GM23338 (cell line): ENCODE measurements at regions not wholly inside any gene's neighbourhood (a gene's known extent, or its start where the extent isn't known, plus 50 kb on each side); places are given as distances from the start of the nearest gene placed in this dataset.

ENCODE experiments used
- ATAC-seq: fragments of 200-7000 bp; cut with Tn5 transposase; 3 replicates; pipeline ENCODE4 v1.9.1; 2020
- DNase-seq: peaks from one replicate; pipeline ENCODE4 v3.0.0-alpha.2; 2015; ENCODE audit warnings: low spot score
- H2AFZ ChIP-seq: fragments of 200-600 bp; sonication (generic); 2 replicates; pipeline ENCODE4 v1.8.0; 2016; ENCODE audit warnings: antibody characterized with exemption, mild to moderate bottlenecking, moderate library complexity
- H3F3A ChIP-seq: fragments of 200-600 bp; sonication (generic); replicated peaks from 2 replicates; pipeline ENCODE4 v1.8.0; 2017; ENCODE audit warnings: antibody characterized with exemption, mixed run types, low read depth
- H3K27ac ChIP-seq: fragments of 200-600 bp; sonication (generic); 2 replicates; pipeline ENCODE4 v1.6.1; 2016; ENCODE audit warnings: low read depth
- H3K27me3 ChIP-seq: fragments of 200-600 bp; sonication (generic); 2 replicates; pipeline ENCODE4 v1.8.0; 2016; ENCODE audit warnings: mild to moderate bottlenecking, mixed run types, moderate library complexity; ENCODE audit not compliant: insufficient read depth
- H3K36me3 ChIP-seq: fragments of 200-600 bp; sonication (generic); 2 replicates; pipeline ENCODE4 v1.8.0; 2016; ENCODE audit warnings: mild to moderate bottlenecking; ENCODE audit not compliant: insufficient read depth
- H3K4me1 ChIP-seq: fragments of 200-600 bp; sonication (generic); 2 replicates; pipeline ENCODE4 v1.8.0; 2016; ENCODE audit warnings: mild to moderate bottlenecking, moderate library complexity; ENCODE audit not compliant: insufficient read depth
- H3K4me2 ChIP-seq: fragments of 200-600 bp; sonication (generic); 2 replicates; pipeline ENCODE4 v1.7.1; 2017; ENCODE audit warnings: mixed run types
- H3K4me3 ChIP-seq: fragments of 200-600 bp; sonication (generic); 2 replicates; pipeline ENCODE4 v1.6.1; 2016; ENCODE audit warnings: mixed run types
- H3K79me2 ChIP-seq: fragments of 200-600 bp; sonication (generic); replicated peaks from 2 replicates; pipeline ENCODE4 v1.8.0; 2017; ENCODE audit warnings: mild to moderate bottlenecking; ENCODE audit not compliant: insufficient read depth
- H3K9me2 ChIP-seq: fragments of 200-600 bp; sonication (generic); 2 replicates; pipeline ENCODE4 v1.8.0; 2017; ENCODE audit not compliant: insufficient read depth
- H4K20me1 ChIP-seq: fragments of 200-600 bp; sonication (generic); replicated peaks from 2 replicates; pipeline ENCODE4 v1.8.0; 2017; ENCODE audit warnings: mild to moderate bottlenecking; ENCODE audit not compliant: insufficient read depth
- H3K27ac Mint-ChIP-seq: 2 replicates; pipeline ENCODE4 v1.8.0; 2020; ENCODE audit warnings: inconsistent platforms, mild to moderate bottlenecking, moderate library complexity, mixed read lengths
- H3K27me3 Mint-ChIP-seq: 3 replicates; pipeline ENCODE4 v1.8.0; 2022; ENCODE audit warnings: low read depth, mild to moderate bottlenecking, moderate library complexity, mixed read lengths, inconsistent platforms; ENCODE audit not compliant: insufficient read depth, poor library complexity
- H3K36me3 Mint-ChIP-seq: 3 replicates; pipeline ENCODE4 v1.8.0; 2021; ENCODE audit warnings: low read depth, mild to moderate bottlenecking, inconsistent platforms, moderate library complexity, mixed read lengths
- H3K4me1 Mint-ChIP-seq: 3 replicates; pipeline ENCODE4 v1.8.0; 2020; ENCODE audit warnings: mild to moderate bottlenecking, inconsistent platforms, mixed read lengths
- H3K4me3 Mint-ChIP-seq: 3 replicates; pipeline ENCODE4 v1.8.0; 2021; ENCODE audit warnings: moderate library complexity, mild to moderate bottlenecking, inconsistent platforms, mixed read lengths
- H3K9me3 Mint-ChIP-seq: 3 replicates; pipeline ENCODE4 v1.8.0; 2020; ENCODE audit warnings: moderate library complexity, mild to moderate bottlenecking, inconsistent platforms, mixed read lengths
- CREB1 ChIP-seq: fragments of 250-450 bp; sonication (Bioruptor Pico); IDR thresholded peaks from 2 replicates; pipeline ENCODE4 v1.5.0; 2020; ENCODE audit warnings: low read depth, mild to moderate bottlenecking, moderate library complexity
- ETS1 ChIP-seq: IDR thresholded peaks from 2 replicates; pipeline ENCODE4 v1.6.1; 2016; ENCODE audit warnings: antibody characterized with exemption
- EZH2 ChIP-seq: fragments of 200-600 bp; sonication (generic); IDR thresholded peaks from one replicate; pipeline ENCODE4 v1.8.0; 2017; ENCODE audit warnings: antibody characterized with exemption, mild to moderate bottlenecking, low read depth; ENCODE audit not compliant: unreplicated experiment
- EZH2phosphoT487 ChIP-seq: fragments of 200-600 bp; sonication (generic); IDR thresholded peaks from one replicate; pipeline ENCODE4 v1.8.1; 2018; ENCODE audit warnings: antibody characterized with exemption; ENCODE audit not compliant: unreplicated experiment
- JUNB ChIP-seq: IDR thresholded peaks from one replicate; pipeline ENCODE4 v1.6.1; 2016; ENCODE audit warnings: antibody characterized with exemption; ENCODE audit not compliant: unreplicated experiment
- STAT1 ChIP-seq: IDR thresholded peaks from one replicate; pipeline ENCODE4 v1.6.1; 2016; ENCODE audit warnings: antibody characterized with exemption; ENCODE audit not compliant: unreplicated experiment
- ZNF114 ChIP-seq: fragments of 250-450 bp; sonication (Bioruptor Pico); IDR thresholded peaks from 2 replicates; pipeline ENCODE4 v1.5.0; 2020; ENCODE audit warnings: mild to moderate bottlenecking, moderate library complexity
- ZNF331 ChIP-seq: fragments of 250-450 bp; sonication (Bioruptor Pico); IDR thresholded peaks from 2 replicates; pipeline ENCODE4 v1.5.0; 2020; ENCODE audit warnings: low read depth, mild to moderate bottlenecking, moderate library complexity
- TF ChIP-seq, protein P1 (sequence below), 2 experiments: fragments of 200-600 bp in 1 of 2; sonication (generic) in 1 of 2; conservative IDR thresholded peaks; 2 replicates each; pipeline versions ENCODE4 v1.5.1 to v1.6.1; 2016 to 2017; ENCODE audit warnings: antibody characterized with exemption in 2 of 2, low read depth in 2 of 2, mild to moderate bottlenecking in 2 of 2, moderate library complexity in 1 of 2

- Histone ChIP-seq H3K4me2 (no peak overlapping the region), H3K4me3 (no peak overlapping the region), H3K27me3 (no peaks in the 10 kb centered on the region), H3K9me2 (no peaks in the 10 kb centered on the region), H3K27ac (no peak overlapping the region), H3K36me3 (no peaks in the 10 kb centered on the region), H3K79me2 (no peaks in the 10 kb centered on the region), H3K4me1 (no peaks in the 10 kb centered on the region), H3F3A (no peaks in the 10 kb centered on the region), H2AFZ (no peak overlapping the region), H4K20me1 (no peaks in the 10 kb centered on the region)
- DNase-seq (no peak), ATAC-seq (no peak)
- peaks cover 2% of the 10 kb centered on the region for H3K27me3 Mint-ChIP-seq
- no peak overlapping the region for H3K4me3 Mint-ChIP-seq
- H3K9me3 Mint-ChIP-seq = no peaks in the 10 kb centered on the region
- H3K27ac Mint-ChIP-seq = no peak overlapping the region
- no peak for TF ChIP-seq ZNF331 (CRISPR knock-in tag)
- TF ChIP-seq JUNB = no peak
- TF ChIP-seq ETS1 = no peak
- TF ChIP-seq STAT1 = no peak
- no peak for TF ChIP-seq CREB1 (CRISPR knock-in tag)
- TF ChIP-seq, protein P1, sequence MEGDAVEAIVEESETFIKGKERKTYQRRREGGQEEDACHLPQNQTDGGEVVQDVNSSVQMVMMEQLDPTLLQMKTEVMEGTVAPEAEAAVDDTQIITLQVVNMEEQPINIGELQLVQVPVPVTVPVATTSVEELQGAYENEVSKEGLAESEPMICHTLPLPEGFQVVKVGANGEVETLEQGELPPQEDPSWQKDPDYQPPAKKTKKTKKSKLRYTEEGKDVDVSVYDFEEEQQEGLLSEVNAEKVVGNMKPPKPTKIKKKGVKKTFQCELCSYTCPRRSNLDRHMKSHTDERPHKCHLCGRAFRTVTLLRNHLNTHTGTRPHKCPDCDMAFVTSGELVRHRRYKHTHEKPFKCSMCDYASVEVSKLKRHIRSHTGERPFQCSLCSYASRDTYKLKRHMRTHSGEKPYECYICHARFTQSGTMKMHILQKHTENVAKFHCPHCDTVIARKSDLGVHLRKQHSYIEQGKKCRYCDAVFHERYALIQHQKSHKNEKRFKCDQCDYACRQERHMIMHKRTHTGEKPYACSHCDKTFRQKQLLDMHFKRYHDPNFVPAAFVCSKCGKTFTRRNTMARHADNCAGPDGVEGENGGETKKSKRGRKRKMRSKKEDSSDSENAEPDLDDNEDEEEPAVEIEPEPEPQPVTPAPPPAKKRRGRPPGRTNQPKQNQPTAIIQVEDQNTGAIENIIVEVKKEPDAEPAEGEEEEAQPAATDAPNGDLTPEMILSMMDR (conservative IDR thresholded peaks at IDR 0.05; ENCODE audit: low read depth in 2 of 2) = no peak
- TF ChIP-seq EZH2 = no peak
- H3K4me1 Mint-ChIP-seq = no peaks in the 10 kb centered on the region
- no peaks in the 10 kb centered on the region for H3K36me3 Mint-ChIP-seq
Observed at GRCh38 chr3:154933581-154933980, 146.5 kb upstream of the MME start.

DNA sequence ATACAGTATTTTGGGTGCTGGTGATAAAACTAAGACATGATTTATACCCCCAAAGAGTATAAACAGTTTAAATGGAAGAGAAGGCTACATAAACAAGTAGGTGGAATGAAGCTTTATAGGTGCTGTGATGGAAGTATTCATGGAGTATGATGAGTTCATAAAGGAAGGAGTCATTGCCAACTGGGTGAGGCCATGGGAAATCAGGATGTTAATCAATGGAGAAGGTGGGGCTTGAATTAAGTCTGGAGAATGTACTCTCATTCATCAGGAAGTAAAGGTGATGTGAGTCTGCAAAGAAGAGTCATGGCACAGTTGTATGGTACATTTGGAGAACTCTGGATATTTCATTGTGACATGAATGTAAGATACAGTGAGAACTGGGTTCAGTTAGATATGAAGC is 147.5 kb upstream of the MME start:
- Histone ChIP-seq H3K27ac (no peak overlapping the region), H3K36me3 (no peaks in the 10 kb centered on the region), H3F3A (no peaks in the 10 kb centered on the region), H4K20me1 (no peaks in the 10 kb centered on the region), H3K27me3 (no peaks in the 10 kb centered on the region), H3K4me3 (no peak overlapping the region), H3K4me1 (no peaks in the 10 kb centered on the region), H3K4me2 (no peak overlapping the region), H3K79me2 (no peaks in the 10 kb centered on the region), H3K9me2 (no peaks in the 10 kb centered on the region), H2AFZ (no peak overlapping the region)
- no peak overlapping the region for H3K4me3 Mint-ChIP-seq
- H3K9me3 Mint-ChIP-seq = no peaks in the 10 kb centered on the region
- TF ChIP-seq ZNF114 (no peak), STAT1 (no peak), EZH2phosphoT487 (no peak)
- TF ChIP-seq, protein P1 (conservative IDR thresholded peaks at IDR 0.05; ENCODE audit: low read depth in 2 of 2) = no peak
- DNase-seq (no peak), ATAC-seq (no peak)
- no peaks in the 10 kb centered on the region for H3K4me1 Mint-ChIP-seq
- H3K27ac Mint-ChIP-seq = no peak overlapping the region
- H3K36me3 Mint-ChIP-seq = no peaks in the 10 kb centered on the region
- H3K27me3 Mint-ChIP-seq = no peaks in the 10 kb centered on the region
